ENCODE measurements at regions not wholly inside any gene's neighbourhood (a gene's known extent, or its start where the extent isn't known, plus 50 kb on each side); places are given as distances from the start of the nearest gene placed in this dataset.

- POLR2A ChIA-PET: no interaction called here
- ATAC-seq (no peak), FAIRE-seq (no peak), DNase-seq (ENCODE audit: low read depth, low spot score) (no peak)
- H3K36me3 ChIP-seq (ENCODE audit: control insufficient read depth in 2 of 2, insufficient read depth in 2 of 2, low read length in 1 of 2): no peaks in the 10 kb centered on the region
- SMC1A ChIA-PET (ENCODE audit: uncharacterized antibody, unreplicated experiment): no interaction called here
- TF ChIP-seq ZZZ3 (IDR thresholded peaks at IDR 0.05; ENCODE audit: control insufficient read depth, insufficient read length, low read depth) (no peak), CBX5 (IDR thresholded peaks at IDR 0.05; ENCODE audit: low read depth) (no peak), EED (IDR thresholded peaks at IDR 0.05; ENCODE audit: low read depth) (no peak), STAT1 (conservative IDR thresholded peaks at IDR 0.05) (no peak), YY1 (IDR thresholded peaks at IDR 0.05; ENCODE audit: low read depth, low read length) (no peak), TCF3 (IDR thresholded peaks at IDR 0.05; ENCODE audit: borderline replicate concordance, insufficient read depth, low read depth, low read length) (no peak), ELK1 (IDR thresholded peaks at IDR 0.05; ENCODE audit: low read depth, low read length) (no peak), CHD4 (IDR thresholded peaks at IDR 0.05) (no peak), ZNF207 (IDR thresholded peaks at IDR 0.05; ENCODE audit: borderline replicate concordance) (no peak), POLR2AphosphoS5 (IDR thresholded peaks at IDR 0.05; ENCODE audit: low read length) (no peak), PAX5 (IDR thresholded peaks at IDR 0.05; ENCODE audit: borderline replicate concordance, low read depth, low read length) (no peak), MTA2 (IDR thresholded peaks at IDR 0.05; ENCODE audit: low read depth) (no peak), CTCF (IDR thresholded peaks at IDR 0.05 in 2 of 3, conservative IDR thresholded peaks at IDR 0.05 in 1 of 3; ENCODE audit: control insufficient read depth in 2 of 3, extremely low read depth in 1 of 3, insufficient read depth in 1 of 3, low read depth in 3 of 3, low read length in 3 of 3) (no peak), EZH2 (IDR thresholded peaks at IDR 0.05; ENCODE audit: borderline replicate concordance, control insufficient read depth, low read depth, low read length) (no peak), IRF3 (IDR thresholded peaks at IDR 0.05) (no peak)
- 0% methylated on average over 2 of the region's 2 CpGs for WGBS (ENCODE audit: insufficient coverage, insufficient replicate concordance, low lambda C conversion rate, missing lambda C conversion rate)
- no peak overlapping the region for H2AFZ ChIP-seq (ENCODE audit: control insufficient read depth, low read depth, low read length)
- H3K4me3 ChIP-seq: no peak overlapping the region
- BruUV-seq (replicated peaks): no TSS peak
- in situ Hi-C loops (cut with MboI): no loop called here
- H3K4me1 ChIP-seq (ENCODE audit: control insufficient read depth, insufficient read depth, low read length): no peaks in the 10 kb centered on the region
- CTCF ChIA-PET: no interaction called here
- H3K79me2 ChIP-seq (ENCODE audit: control insufficient read depth, insufficient read depth, low read length): no peaks in the 10 kb centered on the region
- H3K9ac ChIP-seq (ENCODE audit: control insufficient read depth, insufficient read depth, low read length): no peak overlapping the region
- RAD21 ChIA-PET (ENCODE audit: unreplicated experiment): no interaction called here
- no peak overlapping the region for H3K27ac ChIP-seq (ENCODE audit: control insufficient read depth, insufficient read depth)
- no peaks in the 10 kb centered on the region for H3K9me3 ChIP-seq (replicated peaks; ENCODE audit: control insufficient read depth, insufficient read depth, low read length)
- intact Hi-C loops (cut with micrococcal nuclease; ENCODE audit: unreplicated experiment): no loop called here
- H4K20me1 ChIP-seq (ENCODE audit: control insufficient read depth, insufficient read depth): no peaks in the 10 kb centered on the region
- no peaks in the 10 kb centered on the region for H3K27me3 ChIP-seq (replicated peaks in 1 of 2; ENCODE audit: control insufficient read depth in 2 of 2, insufficient read depth in 2 of 2, low read length in 1 of 2)
- no peak overlapping the region for H3K4me2 ChIP-seq (ENCODE audit: control insufficient read depth, insufficient read depth)
Observed at GRCh38 chr2:59677158-59677557, 876.3 kb downstream of the BCL11A start.

All from GM12878 (cell line).